ENCODE measurements at regions not wholly inside any gene's neighbourhood (a gene's known extent, or its start where the extent isn't known, plus 50 kb on each side); places are given as distances from the start of the nearest gene placed in this dataset.
"Not testable (repeated sequence)": the region's sequence is repeated elsewhere in the genome, so short reads cannot be mapped to it uniquely, and the experiment has no call there.

GRCh38 chr17:72565758-72566157 lies 444.9 kb downstream of the SOX9 start:
- DNase-seq, result no peak

GRCh38 chr17:72566671-72567484 lies 446.1 kb downstream of the SOX9 start:
- no peak for DNase-seq

- no peak for DNase-seq
Observed at GRCh38 chr17:72567774-72568173, 447.0 kb downstream of the SOX9 start.

- DNase-seq, result no peak
Observed at GRCh38 chr17:72569148-72569946, 448.5 kb downstream of the SOX9 start.

- DNase-seq, result no peak
Observed at GRCh38 chr17:72571813-72572396, 451.1 kb downstream of the SOX9 start.

- no peak for DNase-seq
Observed at GRCh38 chr17:72572604-72573491, 452.0 kb downstream of the SOX9 start.

- DNase-seq, result not testable (repeated sequence)
Observed at GRCh38 chr17:72573492-72573801, 452.6 kb downstream of the SOX9 start.

- DNase-seq, result no peak
Observed at GRCh38 chr17:72574675-72575510, 454.1 kb downstream of the SOX9 start.

GRCh38 chr17:72575542-72576233 lies 454.9 kb downstream of the SOX9 start:
- DNase-seq, result no peak

- no peak for DNase-seq
Observed at GRCh38 chr17:72576289-72576759, 455.5 kb downstream of the SOX9 start.

- no peak for DNase-seq
Observed at GRCh38 chr17:72578817-72579470, 458.1 kb downstream of the SOX9 start.

- DNase-seq, result no peak
Observed at GRCh38 chr17:72579990-72580320, 459.1 kb downstream of the SOX9 start.

- DNase-seq, result no peak
Observed at GRCh38 chr17:72580321-72581127, 459.7 kb downstream of the SOX9 start.

- DNase-seq, result no peak
Observed at GRCh38 chr17:72587156-72587555, 466.3 kb downstream of the SOX9 start.

GRCh38 chr17:72587773-72588511 lies 467.1 kb downstream of the SOX9 start:
- no peak for DNase-seq

GRCh38 chr17:72588561-72588960 lies 467.7 kb downstream of the SOX9 start:
- DNase-seq, result no peak

- no peak for DNase-seq
Observed at GRCh38 chr17:72588961-72589360, 468.1 kb downstream of the SOX9 start.

- DNase-seq, result no peak
Observed at GRCh38 chr17:72590382-72590781, 469.6 kb downstream of the SOX9 start.

GRCh38 chr17:72590882-72591281 lies 470.1 kb downstream of the SOX9 start:
- DNase-seq, result no peak

All from cortex of kidney (tissue), 1 donor.